Esophagus squamous epithelium (tissue), 4 donors: ENCODE measurements at regions not wholly inside any gene's neighbourhood (a gene's known extent, or its start where the extent isn't known, plus 50 kb on each side); places are given as distances from the start of the nearest gene placed in this dataset.

Experiments
- POLR2A ChIP-seq, 4 donors: fragments of 450-650 bp; IDR thresholded peaks; one replicate each; pipeline ENCODE4 v1.6.1; 2017; ENCODE audit warnings: antibody characterized with exemption in 4 of 4, mild to moderate bottlenecking in 4 of 4, moderate library complexity in 3 of 4
- TF ChIP-seq, protein P1 (sequence below), 6 experiments: fragments of 450-650 bp in 4 of 6; fragments of 200-600 bp in 2 of 6; sonication (generic) in 2 of 6; IDR thresholded peaks; one replicate each; pipeline ENCODE4 v1.5.1; 2016 to 2019; ENCODE audit warnings: antibody characterized with exemption in 6 of 6, mild to moderate bottlenecking in 4 of 6, moderate library complexity in 4 of 6

DNA sequence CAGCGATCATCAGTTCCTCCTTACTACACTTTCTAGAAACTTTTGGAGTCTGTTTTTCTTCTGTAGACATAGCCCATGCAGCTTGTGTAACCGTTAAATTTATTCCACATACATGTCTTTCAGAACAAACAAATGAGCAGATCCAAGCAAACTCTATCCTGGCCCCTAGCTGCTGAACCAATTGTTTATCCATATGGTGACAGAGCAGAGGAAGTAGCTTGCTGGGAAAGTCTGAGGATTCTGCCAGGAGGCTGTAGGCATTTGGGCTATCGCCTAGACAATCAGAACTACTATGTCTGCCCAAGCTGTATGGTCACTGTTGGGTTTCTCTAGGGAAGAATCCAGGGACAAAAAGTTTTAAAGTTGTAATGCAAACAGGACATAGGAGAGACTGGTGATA lies 343.7 kb downstream of the SPRY2 start:
- TF ChIP-seq, protein P1, sequence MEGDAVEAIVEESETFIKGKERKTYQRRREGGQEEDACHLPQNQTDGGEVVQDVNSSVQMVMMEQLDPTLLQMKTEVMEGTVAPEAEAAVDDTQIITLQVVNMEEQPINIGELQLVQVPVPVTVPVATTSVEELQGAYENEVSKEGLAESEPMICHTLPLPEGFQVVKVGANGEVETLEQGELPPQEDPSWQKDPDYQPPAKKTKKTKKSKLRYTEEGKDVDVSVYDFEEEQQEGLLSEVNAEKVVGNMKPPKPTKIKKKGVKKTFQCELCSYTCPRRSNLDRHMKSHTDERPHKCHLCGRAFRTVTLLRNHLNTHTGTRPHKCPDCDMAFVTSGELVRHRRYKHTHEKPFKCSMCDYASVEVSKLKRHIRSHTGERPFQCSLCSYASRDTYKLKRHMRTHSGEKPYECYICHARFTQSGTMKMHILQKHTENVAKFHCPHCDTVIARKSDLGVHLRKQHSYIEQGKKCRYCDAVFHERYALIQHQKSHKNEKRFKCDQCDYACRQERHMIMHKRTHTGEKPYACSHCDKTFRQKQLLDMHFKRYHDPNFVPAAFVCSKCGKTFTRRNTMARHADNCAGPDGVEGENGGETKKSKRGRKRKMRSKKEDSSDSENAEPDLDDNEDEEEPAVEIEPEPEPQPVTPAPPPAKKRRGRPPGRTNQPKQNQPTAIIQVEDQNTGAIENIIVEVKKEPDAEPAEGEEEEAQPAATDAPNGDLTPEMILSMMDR (IDR thresholded peaks at IDR 0.05): no peak
- no peak for TF ChIP-seq POLR2A (IDR thresholded peaks at IDR 0.05)
